ENCODE measurements at regions not wholly inside any gene's neighbourhood (a gene's known extent, or its start where the extent isn't known, plus 50 kb on each side); places are given as distances from the start of the nearest gene placed in this dataset.

GRCh38 chr11:95577716-95578460, 211.7 kb downstream of the FAM76B start:
- peak; percentile 20 for DNase-seq

- DNase-seq: no peak
Observed at GRCh38 chr11:95576146-95576845, 213.3 kb downstream of the FAM76B start.

GRCh38 chr11:95575517-95575916, 214.1 kb downstream of the FAM76B start:
- DNase-seq: no peak

GRCh38 chr11:95571718-95572260, 217.8 kb downstream of the FAM76B start:
- DNase-seq: no peak

GRCh38 chr11:95570845-95571244, 218.7 kb downstream of the FAM76B start:
- no peak for DNase-seq

GRCh38 chr11:95569207-95569606, 220.4 kb downstream of the FAM76B start:
- no peak for DNase-seq

GRCh38 chr11:95568281-95568680, 221.3 kb downstream of the FAM76B start:
- DNase-seq: no peak

GRCh38 chr11:95567685-95568084, 221.9 kb downstream of the FAM76B start:
- DNase-seq: no peak

GRCh38 chr11:95566211-95566610, 223.4 kb downstream of the FAM76B start:
- no peak for DNase-seq

- no peak for DNase-seq
Observed at GRCh38 chr11:95565724-95566141, 223.8 kb downstream of the FAM76B start.

GRCh38 chr11:95563859-95564258, 225.7 kb downstream of the FAM76B start:
- DNase-seq: no peak

GRCh38 chr11:95563173-95563572, 226.4 kb downstream of the FAM76B start:
- DNase-seq: no peak

- no peak for DNase-seq
Observed at GRCh38 chr11:95562196-95562921, 227.2 kb downstream of the FAM76B start.

- DNase-seq: no peak
Observed at GRCh38 chr11:95559899-95560298, 229.7 kb downstream of the FAM76B start.

GRCh38 chr11:95557376-95557775, 232.2 kb downstream of the FAM76B start:
- DNase-seq: no peak

GRCh38 chr11:95556342-95557163, 233.0 kb downstream of the FAM76B start:
- DNase-seq: peak; percentile 51

GRCh38 chr11:95556011-95556341, 233.6 kb downstream of the FAM76B start:
- no peak for DNase-seq

GRCh38 chr11:95554911-95555310, 234.7 kb downstream of the FAM76B start:
- no peak for DNase-seq

- DNase-seq: no peak
Observed at GRCh38 chr11:95549301-95549700, 240.3 kb downstream of the FAM76B start.

GRCh38 chr11:95548416-95548815, 241.2 kb downstream of the FAM76B start:
- DNase-seq: no peak

- DNase-seq: no peak
Observed at GRCh38 chr11:95547976-95548375, 241.6 kb downstream of the FAM76B start.

- no peak for DNase-seq
Observed at GRCh38 chr11:95547186-95547585, 242.4 kb downstream of the FAM76B start.
